HCT116 (cell line): ENCODE measurements at regions not wholly inside any gene's neighbourhood (a gene's known extent, or its start where the extent isn't known, plus 50 kb on each side); places are given as distances from the start of the nearest gene placed in this dataset.

Source experiments
- ATAC-seq: fragments of 200-7000 bp; cut with Tn5 transposase; 2 replicates; pipeline ENCODE4 v1.9.1; 2020; ENCODE audit warnings: mild to moderate bottlenecking, moderate library complexity
- BruUV-seq: library from RNA; stranded (reverse); fragments of 400-500 nt; replicated peaks from 2 replicates; lab custom pipeline; 2021; lab: Mats Ljungman, UMichigan
- CTCF ChIA-PET: fragments of 300-600 bp; sonication (Branson Sonifier 250); formaldehyde crosslinking; loops from one replicate; lab custom pipeline; 2021; ENCODE audit warnings: antibody characterized with exemption; lab: Charles Lee
- POLR2A ChIA-PET: fragments of 300-600, 350-600 bp; sonication (Branson Sonifier 250); formaldehyde crosslinking; loops from one replicate; lab custom pipeline; 2021; ENCODE audit warnings: antibody characterized with exemption; lab: Charles Lee
- RAD21 ChIA-PET, 2 experiments: fragments of 300-600 bp; sonication (Branson Sonifier 250); formaldehyde crosslinking; loops; one replicate each; lab custom pipeline; 2023; ENCODE audit warnings: low total read pairs in 2 of 2; ENCODE audit not compliant: uncharacterized antibody in 2 of 2, unreplicated experiment in 2 of 2, low non-redundant PET in 1 of 2; lab: Charles Lee
- DNase-seq: peaks from one replicate; pipeline ENCODE4 v3.0.0-alpha.2; 2010; ENCODE audit warnings: low read depth, low spot score
- H2AFZ ChIP-seq: fragments of 200-600 bp; shearing (Covaris generic), sonication (generic); 2 replicates; pipeline ENCODE4 v1.6.1; 2017; ENCODE audit warnings: low read depth, mixed run types, mixed read lengths, antibody characterized with exemption, low read length; ENCODE audit not compliant: poor library complexity, severe bottlenecking
- H3K27ac ChIP-seq: 2 replicates; pipeline ENCODE4 v1.5.1; 2012; ENCODE audit warnings: low read depth, low read length
- H3K27me3 ChIP-seq: fragments of 200-600 bp; sonication (generic); 2 replicates; pipeline ENCODE4 v1.6.1; 2016; ENCODE audit warnings: mixed run types, low read length, mixed read lengths; ENCODE audit not compliant: insufficient read depth
- H3K36me3 ChIP-seq, 2 experiments: fragments of 200-500 bp in 1 of 2; fragments of 200-600 bp in 1 of 2; sonication (Bioruptor generic) in 1 of 2; sonication (generic) in 1 of 2; 2 replicates each; pipeline versions ENCODE4 v1.5.1 to v1.6.1; 2014 to 2016; ENCODE audit warnings: low read length in 2 of 2, inconsistent platforms in 1 of 2, mixed read lengths in 1 of 2, mixed run types in 1 of 2; ENCODE audit not compliant: insufficient read depth in 2 of 2, control insufficient read depth in 1 of 2
- H3K4me1 ChIP-seq, 2 experiments: fragments of 200-600 bp in 1 of 2; sonication (generic) in 1 of 2; 2 replicates each; pipeline versions ENCODE4 v1.5.1 to v1.6.1; 2012 to 2017; ENCODE audit warnings: low read length in 2 of 2, inconsistent platforms in 1 of 2, mild to moderate bottlenecking in 1 of 2, mixed read lengths in 1 of 2, mixed run types in 1 of 2, moderate library complexity in 1 of 2; ENCODE audit not compliant: insufficient read depth in 2 of 2, control insufficient read depth in 1 of 2
- H3K4me2 ChIP-seq: fragments of 200-600 bp; sonication (generic); 2 replicates; pipeline ENCODE4 v1.6.1; 2017; ENCODE audit warnings: mixed run types, low read length, mixed read lengths
- H3K4me3 ChIP-seq, 2 experiments: fragments of 200-600 bp in 1 of 2; sonication (generic) in 1 of 2; replicated peaks in 1 of 2; 2 replicates each; pipeline ENCODE4 v1.5.1; 2011 to 2016; ENCODE audit warnings: low read length in 2 of 2, control low read depth in 1 of 2, low read depth in 1 of 2, mild to moderate bottlenecking in 1 of 2, mixed read lengths in 1 of 2, mixed run types in 1 of 2
- H3K79me2 ChIP-seq: fragments of 200-600 bp; sonication (generic); 2 replicates; pipeline ENCODE4 v1.6.1; 2017; ENCODE audit warnings: mild to moderate bottlenecking, mixed run types, low read length, moderate library complexity, mixed read lengths; ENCODE audit not compliant: insufficient read depth
- H3K9ac ChIP-seq: fragments of 200-600 bp; sonication (generic); 2 replicates; pipeline ENCODE4 v1.6.1; 2016; ENCODE audit warnings: low read length, mixed read lengths
- H3K9me2 ChIP-seq: fragments of 200-600 bp; sonication (generic), shearing (Covaris generic); 2 replicates; pipeline ENCODE4 v1.6.1; 2017; ENCODE audit warnings: mixed run types, mild to moderate bottlenecking, moderate library complexity; ENCODE audit not compliant: insufficient read depth
- H3K9me3 ChIP-seq, 2 experiments: fragments of 200-500 bp in 1 of 2; fragments of 200-600 bp in 1 of 2; sonication (Bioruptor generic) in 1 of 2; sonication (generic) in 1 of 2; 2 replicates each; pipeline ENCODE4 v1.6.1; 2014 to 2017; ENCODE audit warnings: low read length in 2 of 2, mixed read lengths in 2 of 2, inconsistent platforms in 1 of 2, low read depth in 1 of 2, mild to moderate bottlenecking in 1 of 2, mixed run types in 1 of 2, moderate library complexity in 1 of 2; ENCODE audit not compliant: control insufficient read depth in 1 of 2, insufficient read depth in 1 of 2
- H4K20me1 ChIP-seq: fragments of 200-600 bp; sonication (generic), shearing (Covaris generic); 2 replicates; pipeline ENCODE4 v1.6.1; 2017; ENCODE audit warnings: mixed run types, mild to moderate bottlenecking, moderate library complexity; ENCODE audit not compliant: insufficient read depth
- CTCF ChIP-seq, 3 experiments: fragments of 200-600 bp in 1 of 3; sonication (generic) in 1 of 3; IDR thresholded peaks in 2 of 3; conservative IDR thresholded peaks in 1 of 3; 2 replicates each; pipeline ENCODE4 v1.5.1; 2012 to 2017; ENCODE audit warnings: low read depth in 2 of 3, low read length in 2 of 3, antibody characterized with exemption in 1 of 3, borderline replicate concordance in 1 of 3, control low read depth in 1 of 3, mild to moderate bottlenecking in 1 of 3, mixed read lengths in 1 of 3, mixed run types in 1 of 3, moderate library complexity in 1 of 3; ENCODE audit not compliant: insufficient read depth in 1 of 3
- FOSL1 ChIP-seq: IDR thresholded peaks from 2 replicates; pipeline ENCODE4 v1.6.1; 2012; ENCODE audit warnings: low read depth
- MAX ChIP-seq: IDR thresholded peaks from 2 replicates; pipeline ENCODE4 v1.6.1; 2012
- REST ChIP-seq: IDR thresholded peaks from 2 replicates; pipeline ENCODE4 v1.6.1; 2012; ENCODE audit warnings: low read depth
- ZFX ChIP-seq: fragments of 450-650 bp; IDR thresholded peaks from 2 replicates; pipeline ENCODE4 v1.6.1; 2017
- ZNF274 ChIP-seq: fragments of 200-500 bp; sonication (Bioruptor generic); IDR thresholded peaks from 2 replicates; pipeline ENCODE4 v1.6.1; 2014; ENCODE audit warnings: mild to moderate bottlenecking, low read depth, low read length, inconsistent platforms
- intact Hi-C: fragments of 100-400 bp; cut with micrococcal nuclease; formaldehyde crosslinking; loops from 2 replicates; pipeline ENCODE4 v1.10.0; 2022

- no peak for TF ChIP-seq CTCF (IDR thresholded peaks at IDR 0.05 in 2 of 3, conservative IDR thresholded peaks at IDR 0.05 in 1 of 3; ENCODE audit: borderline replicate concordance in 1 of 3, insufficient read depth in 1 of 3, low read depth in 2 of 3, low read length in 2 of 3)
- TF ChIP-seq MAX, result no peak
Observed at GRCh38 chr21:27315373-27315772, 348.5 kb upstream of the ADAMTS5 start (continued).

- POLR2A ChIA-PET, result no interaction called here
- CTCF ChIA-PET, result no interaction called here
- no TSS peak for BruUV-seq
- H4K20me1 ChIP-seq, result no peaks in the 10 kb centered on the region
- RAD21 ChIA-PET, result no interaction called here
- no peak overlapping the region for H2AFZ ChIP-seq
- H3K27ac ChIP-seq, result no peak overlapping the region
- H3K79me2 ChIP-seq, result no peaks in the 10 kb centered on the region
- H3K9me2 ChIP-seq, result no peaks in the 10 kb centered on the region
- TF ChIP-seq MAX, result no peak
- no peak for TF ChIP-seq ZNF274
- TF ChIP-seq ZFX, result no peak
- no peak for TF ChIP-seq REST
- no peak for TF ChIP-seq FOSL1
- TF ChIP-seq, all 23 proteins: peak for 0
- Histone ChIP-seq H3K4me3 (no peak overlapping the region), H3K9me3 (peaks cover 6 to 24% of the 10 kb centered on the region in 2 experiments; a peak in 2 of 4 replicates), H3K36me3 (no peaks in the 10 kb centered on the region), H3K9ac (no peak overlapping the region), H3K4me1 (no peaks in the 10 kb centered on the region), H3K4me2 (no peak overlapping the region), H3K27me3 (no peaks in the 10 kb centered on the region)
- ATAC-seq (no peak), DNase-seq (no peak)
- intact Hi-C loops, result no loop called here
Observed at GRCh38 chr21:27314131-27314530, 347.2 kb upstream of the ADAMTS5 start.
